Left hindlimb (tissue), 1 donor: ENCODE measurements at regions not wholly inside any gene's neighbourhood (a gene's known extent, or its start where the extent isn't known, plus 50 kb on each side); places are given as distances from the start of the nearest gene placed in this dataset.
"Not testable (repeated sequence)": the region's sequence is repeated elsewhere in the genome, so short reads cannot be mapped to it uniquely, and the experiment has no call there.

Experiments
- DNase-seq: peaks from one replicate; pipeline ENCODE4 v3.0.0-alpha.2; 2018

GRCh38 chr13:53301449-53301848 lies 272.8 kb downstream of the OLFM4 start:
- DNase-seq = no peak

GRCh38 chr13:53305419-53305818 lies 276.8 kb downstream of the OLFM4 start:
- DNase-seq = not testable (repeated sequence)

GRCh38 chr13:53310786-53311185 lies 282.2 kb downstream of the OLFM4 start:
- DNase-seq = no peak

- DNase-seq = no peak
These were observed 282.9 kb downstream of the OLFM4 start for GRCh38 chr13:53311561-53311960.

- DNase-seq = no peak
These were observed 292.7 kb downstream of the OLFM4 start for GRCh38 chr13:53321296-53321801.

- DNase-seq = no peak
These were observed 296.0 kb downstream of the OLFM4 start for GRCh38 chr13:53324656-53325055.

- no peak for DNase-seq
These were observed 298.1 kb downstream of the OLFM4 start for GRCh38 chr13:53326716-53327115.

GRCh38 chr13:53327680-53328315 lies 299.2 kb downstream of the OLFM4 start:
- no peak for DNase-seq

GRCh38 chr13:53336441-53337160 lies 308.0 kb downstream of the OLFM4 start:
- no peak for DNase-seq

- DNase-seq = no peak
These were observed 310.1 kb downstream of the OLFM4 start for GRCh38 chr13:53338760-53339159.

GRCh38 chr13:53340505-53341143 lies 312.0 kb downstream of the OLFM4 start:
- DNase-seq = no peak

- DNase-seq = no peak
These were observed 312.5 kb downstream of the OLFM4 start for GRCh38 chr13:53341144-53341510.

GRCh38 chr13:53342623-53343360 lies 314.2 kb downstream of the OLFM4 start:
- no peak for DNase-seq

GRCh38 chr13:53343361-53343744 lies 314.7 kb downstream of the OLFM4 start:
- no peak for DNase-seq

- DNase-seq = no peak
These were observed 322.4 kb downstream of the OLFM4 start for GRCh38 chr13:53351021-53351420.

GRCh38 chr13:53357582-53357981 lies 329.0 kb downstream of the OLFM4 start:
- no peak for DNase-seq

- DNase-seq = no peak
These were observed 340.3 kb downstream of the OLFM4 start for GRCh38 chr13:53368948-53369347.

GRCh38 chr13:53379485-53379884 lies 350.9 kb downstream of the OLFM4 start:
- no peak for DNase-seq

- no peak for DNase-seq
These were observed 353.4 kb downstream of the OLFM4 start for GRCh38 chr13:53382008-53382407.

- no peak for DNase-seq
These were observed 369.4 kb downstream of the OLFM4 start for GRCh38 chr13:53398051-53398450.

- DNase-seq = no peak
These were observed 377.0 kb downstream of the OLFM4 start for GRCh38 chr13:53405616-53406015.

GRCh38 chr13:53408306-53408705 lies 379.7 kb downstream of the OLFM4 start:
- DNase-seq = no peak

- no peak for DNase-seq
These were observed 380.4 kb downstream of the OLFM4 start for GRCh38 chr13:53408847-53409568.
